Epithelial cell of proximal tubule (primary cell): ENCODE measurements at regions not wholly inside any gene's neighbourhood (a gene's known extent, or its start where the extent isn't known, plus 50 kb on each side); places are given as distances from the start of the nearest gene placed in this dataset.
"Not testable (repeated sequence)": the region's sequence is repeated elsewhere in the genome, so short reads cannot be mapped to it uniquely, and the experiment has no call there.

Experiments used
- DNase-seq: peaks from one replicate; pipeline ENCODE4 v3.0.0-alpha.2; 2011; ENCODE audit warnings: low read depth
- H3K4me3 ChIP-seq: 2 replicates; pipeline ENCODE4 v1.5.1; 2011; ENCODE audit warnings: low read depth, mild to moderate bottlenecking, low read length
- TF ChIP-seq, protein P1 (sequence below): conservative IDR thresholded peaks from 2 replicates; pipeline ENCODE4 v1.5.1; 2012; ENCODE audit warnings: low read depth, mild to moderate bottlenecking, low read length

DNA sequence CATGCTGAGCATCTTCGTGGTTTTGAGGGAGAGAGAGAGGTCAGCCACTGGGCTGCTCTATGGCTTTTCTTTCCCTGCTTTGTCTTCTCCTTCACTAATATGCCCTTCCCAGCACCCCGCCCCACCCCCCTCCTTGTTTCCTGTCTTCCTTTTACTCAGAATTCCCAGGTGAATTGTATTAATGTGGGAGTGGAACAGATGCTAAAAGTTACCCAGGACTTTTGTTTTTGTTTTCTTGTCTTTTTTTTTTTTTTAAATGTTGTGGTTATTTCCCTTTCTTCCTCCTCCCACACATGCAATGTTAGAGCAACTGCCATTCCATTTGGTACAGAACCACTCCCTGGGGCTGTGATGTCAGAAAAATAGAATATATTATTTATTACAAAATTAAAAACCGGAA lies 442.7 kb upstream of the CD180 start:
- TF ChIP-seq, protein P1, sequence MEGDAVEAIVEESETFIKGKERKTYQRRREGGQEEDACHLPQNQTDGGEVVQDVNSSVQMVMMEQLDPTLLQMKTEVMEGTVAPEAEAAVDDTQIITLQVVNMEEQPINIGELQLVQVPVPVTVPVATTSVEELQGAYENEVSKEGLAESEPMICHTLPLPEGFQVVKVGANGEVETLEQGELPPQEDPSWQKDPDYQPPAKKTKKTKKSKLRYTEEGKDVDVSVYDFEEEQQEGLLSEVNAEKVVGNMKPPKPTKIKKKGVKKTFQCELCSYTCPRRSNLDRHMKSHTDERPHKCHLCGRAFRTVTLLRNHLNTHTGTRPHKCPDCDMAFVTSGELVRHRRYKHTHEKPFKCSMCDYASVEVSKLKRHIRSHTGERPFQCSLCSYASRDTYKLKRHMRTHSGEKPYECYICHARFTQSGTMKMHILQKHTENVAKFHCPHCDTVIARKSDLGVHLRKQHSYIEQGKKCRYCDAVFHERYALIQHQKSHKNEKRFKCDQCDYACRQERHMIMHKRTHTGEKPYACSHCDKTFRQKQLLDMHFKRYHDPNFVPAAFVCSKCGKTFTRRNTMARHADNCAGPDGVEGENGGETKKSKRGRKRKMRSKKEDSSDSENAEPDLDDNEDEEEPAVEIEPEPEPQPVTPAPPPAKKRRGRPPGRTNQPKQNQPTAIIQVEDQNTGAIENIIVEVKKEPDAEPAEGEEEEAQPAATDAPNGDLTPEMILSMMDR = no peak
- DNase-seq = no peak
- no peak overlapping the region for H3K4me3 ChIP-seq

DNA sequence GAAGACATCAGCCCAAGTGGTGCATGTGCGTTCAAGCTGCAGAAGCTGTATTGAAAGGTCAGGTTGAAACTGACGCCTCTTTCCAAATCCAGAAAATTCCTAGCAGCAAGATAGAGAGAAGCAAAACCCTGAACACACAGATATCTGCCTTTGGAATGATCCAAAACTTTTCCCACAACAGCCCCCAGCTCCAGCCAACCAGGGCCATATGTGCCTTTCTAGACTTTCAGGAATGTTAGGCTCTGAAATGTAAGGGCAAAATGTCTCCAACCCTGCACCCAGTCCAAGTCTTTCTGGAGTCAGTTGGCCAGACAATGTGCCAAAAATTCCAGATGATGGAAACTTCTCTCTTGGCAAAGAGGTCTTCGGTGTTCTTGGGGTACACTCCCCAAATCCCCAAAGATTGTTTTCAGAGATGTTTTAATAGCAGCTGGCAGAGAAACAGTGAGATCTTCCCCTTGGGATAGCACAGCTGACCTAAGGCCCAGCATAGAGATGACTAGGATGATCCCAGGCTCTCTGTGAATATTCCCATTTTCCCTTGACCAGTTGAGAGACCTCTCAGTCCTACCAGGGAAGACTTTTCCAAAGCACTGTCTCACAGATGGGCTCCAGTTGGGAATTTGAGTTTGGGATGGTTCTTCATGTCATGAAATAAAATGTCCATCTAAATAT lies 440.4 kb upstream of the CD180 start:
- TF ChIP-seq, protein P1 = no peak
- no peak overlapping the region for H3K4me3 ChIP-seq
- no peak for DNase-seq

DNA sequence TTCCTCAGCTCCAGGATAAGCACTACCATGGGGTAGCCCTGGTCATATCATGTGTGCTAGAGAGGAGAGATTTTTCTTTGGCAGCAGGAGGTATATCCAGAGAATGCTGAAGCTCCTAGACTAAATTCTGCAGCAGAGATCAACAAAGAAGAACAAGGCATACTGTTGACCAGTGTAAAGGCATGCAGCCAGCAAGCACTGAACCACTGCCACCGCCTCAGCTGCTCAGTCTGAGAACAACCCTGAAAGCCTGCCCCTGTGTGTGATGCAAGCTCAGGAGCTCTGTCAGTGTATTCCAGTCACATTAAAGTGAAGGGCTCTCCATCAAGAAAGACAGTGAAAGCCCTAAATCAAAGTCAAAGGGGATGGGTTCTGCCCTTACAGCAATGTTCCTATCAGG lies 439.5 kb upstream of the CD180 start:
- TF ChIP-seq, protein P1 = no peak
- no peak for DNase-seq
- H3K4me3 ChIP-seq = no peak overlapping the region

DNA sequence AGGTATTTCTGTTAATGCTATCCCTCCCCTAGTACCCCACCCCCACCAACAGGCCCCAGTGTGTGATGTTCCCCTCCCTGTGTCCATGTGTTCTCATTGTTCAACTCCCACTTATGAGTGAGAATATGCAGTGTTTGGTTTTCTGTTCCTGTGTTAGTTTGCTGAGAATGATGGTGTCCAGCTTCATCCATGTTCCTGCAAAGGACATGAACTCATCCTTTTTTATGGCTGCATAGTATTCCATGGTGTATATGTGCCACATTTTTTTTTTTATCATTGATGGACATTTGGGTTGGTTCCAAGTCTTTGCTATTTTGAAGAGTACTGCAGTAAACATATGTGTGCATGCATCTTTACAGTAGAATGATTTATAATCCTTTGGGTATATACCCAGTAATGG lies 430.5 kb upstream of the CD180 start:
- not testable (repeated sequence) for DNase-seq, H3K4me3 ChIP-seq

DNA sequence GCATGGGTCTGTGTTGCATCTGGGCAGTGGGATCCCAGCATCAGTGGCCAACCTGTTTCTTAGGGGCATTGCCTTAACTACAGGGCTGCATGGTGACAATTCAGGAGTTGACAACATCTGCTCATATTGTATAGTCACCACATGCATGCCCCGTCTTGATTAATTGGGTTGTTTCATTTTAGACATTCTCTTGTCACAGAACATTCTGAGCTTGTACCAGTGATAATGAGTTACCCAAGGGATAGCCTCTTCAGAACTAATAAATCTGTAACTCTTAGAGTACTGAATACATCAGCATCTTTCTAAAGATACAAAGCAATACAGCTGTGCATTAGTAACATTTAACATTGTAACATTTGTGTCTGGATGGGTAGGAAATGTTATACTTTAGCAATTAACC lies 426.5 kb upstream of the CD180 start:
- DNase-seq = no peak
- TF ChIP-seq, protein P1 = no peak
- H3K4me3 ChIP-seq = no peak overlapping the region

DNA sequence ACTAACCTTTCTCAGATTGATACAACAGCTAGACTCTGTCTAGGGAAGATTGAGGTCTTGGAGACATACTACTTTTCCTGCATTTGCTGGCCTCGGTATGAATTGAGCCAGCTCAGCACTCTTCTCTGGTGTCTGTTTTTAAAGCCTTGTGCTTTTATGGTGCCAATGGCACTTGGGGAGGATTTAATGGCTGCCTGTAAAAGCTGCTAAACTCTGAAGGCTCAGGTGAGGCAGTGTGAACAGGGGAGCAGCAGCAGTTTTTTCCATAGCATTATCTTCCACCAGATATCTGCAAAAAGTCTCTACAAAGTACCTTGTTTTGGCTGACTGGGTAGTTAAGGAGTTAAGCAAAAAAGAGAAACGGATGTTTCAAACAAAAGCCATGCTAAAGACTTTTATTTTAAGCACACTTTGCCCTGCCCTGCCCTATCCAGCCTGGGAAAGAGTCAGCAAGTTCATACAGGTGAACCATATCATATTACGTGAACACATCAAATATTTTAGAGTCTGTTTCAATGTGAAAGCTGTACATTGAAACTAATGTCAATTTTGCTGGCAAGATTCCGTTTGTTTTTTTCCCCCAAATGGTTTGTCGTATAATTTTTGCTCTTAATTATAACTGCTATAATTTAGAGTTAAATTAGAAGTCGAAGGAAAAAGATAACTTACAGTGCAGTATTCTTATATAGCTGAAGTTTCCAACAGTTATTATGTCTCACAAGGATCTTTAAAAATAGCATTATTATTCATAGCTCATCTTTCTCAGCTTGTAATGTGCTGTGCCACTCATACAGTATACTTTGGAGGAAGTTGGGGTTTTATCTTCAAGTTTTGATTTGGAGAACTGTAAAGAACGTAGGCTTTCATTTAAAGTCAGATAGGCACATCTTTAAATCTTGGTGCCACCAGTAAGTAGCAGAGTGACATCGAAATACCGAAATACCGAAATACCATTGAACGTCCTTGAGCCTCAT lies 424.1 kb upstream of the CD180 start:
- no peak overlapping the region for H3K4me3 ChIP-seq
- TF ChIP-seq, protein P1 = no peak
- DNase-seq = no peak

DNA sequence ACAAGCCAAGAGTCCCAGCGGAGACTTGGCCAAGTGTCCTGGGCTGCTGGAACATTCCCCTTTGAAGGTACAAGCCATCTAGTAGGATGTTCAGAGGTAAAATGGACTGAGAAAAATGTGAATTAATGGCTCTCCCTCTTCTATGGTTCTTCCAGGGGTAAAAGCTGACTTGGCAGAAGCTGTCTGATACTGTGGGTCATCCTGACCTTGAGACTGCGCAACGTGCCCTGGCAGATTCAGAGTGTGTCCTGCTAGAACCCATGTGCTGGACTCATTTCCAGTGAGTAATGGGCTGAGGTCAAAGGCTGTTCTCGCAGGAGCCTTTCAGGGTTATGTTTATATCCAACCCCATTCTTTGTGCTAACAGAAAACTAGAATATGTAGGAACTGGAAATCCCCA lies 423.0 kb upstream of the CD180 start:
- no peak for DNase-seq
- no peak overlapping the region for H3K4me3 ChIP-seq
- TF ChIP-seq, protein P1 = no peak
